Activated CD8-positive, alpha-beta T cell treated with anti-CD3 and anti-CD28 coated beads for 36 hours (primary cell): ENCODE measurements at regions not wholly inside any gene's neighbourhood (a gene's known extent, or its start where the extent isn't known, plus 50 kb on each side); places are given as distances from the start of the nearest gene placed in this dataset. TPM values are rescaled to one million over a fixed set of nuclear protein-coding genes. Genes with fewer than 3 reads are reported as not detected.

Source experiments
- ATAC-seq: fragments of 200-7000 bp; cut with Tn5 transposase; one replicate; pipeline ENCODE4 v1.10.0; 2021; ENCODE audit warnings: mild to moderate bottlenecking, moderate library complexity
- CTCF ChIA-PET: fragments of 350-600 bp; sonication (Branson Sonifier 250); formaldehyde crosslinking; loops from one replicate; lab custom pipeline; 2021; ENCODE audit warnings: antibody characterized with exemption; lab: Charles Lee
- POLR2A ChIA-PET: fragments of 350-600 bp; sonication (Branson Sonifier 250); formaldehyde crosslinking; loops from one replicate; lab custom pipeline; 2021; ENCODE audit warnings: antibody characterized with exemption; lab: Charles Lee
- DNase-seq: peaks from one replicate; pipeline ENCODE4 v3.0.0-alpha.2; 2020
- H3K27ac Mint-ChIP-seq: one replicate; pipeline ENCODE4 v1.8.0; 2021; ENCODE audit warnings: mild to moderate bottlenecking, mixed read lengths
- H3K27me3 Mint-ChIP-seq: one replicate; pipeline ENCODE4 v1.8.0; 2021; ENCODE audit warnings: mixed read lengths
- H3K36me3 Mint-ChIP-seq: one replicate; pipeline ENCODE4 v1.8.0; 2021; ENCODE audit warnings: low read depth, mixed read lengths
- H3K4me1 Mint-ChIP-seq: one replicate; pipeline ENCODE4 v1.8.0; 2021; ENCODE audit warnings: low read depth, mixed read lengths
- H3K4me3 Mint-ChIP-seq: one replicate; pipeline ENCODE4 v1.8.0; 2021; ENCODE audit warnings: mild to moderate bottlenecking, moderate library complexity, mixed read lengths
- H3K9me3 Mint-ChIP-seq: one replicate; pipeline ENCODE4 v1.8.0; 2021; ENCODE audit warnings: mixed read lengths
- CTCF ChIP-seq: fragments of 200-600 bp; IDR thresholded peaks from one replicate; pipeline ENCODE4 v1.8.0; 2022; ENCODE audit warnings: antibody characterized with exemption, mild to moderate bottlenecking
- intact Hi-C: fragments of 100-400 bp; cut with micrococcal nuclease; formaldehyde crosslinking; loops from one replicate; pipeline ENCODE4 v1.10.0; 2022
- microRNA-seq: library from miRNA; unstranded; fragments of <30 nt; microRNA quantifications from one replicate; pipeline ENCODE4 v1.2.0, GENCODE V29; 2022; ENCODE audit warnings: borderline microRNAs expressed, borderline replicate concordance

GRCh38 chr13:44322928-44323327 is 50.7 kb upstream of the SERP2 start:
- intact Hi-C loops, result no loop called here
- Mint-ChIP-seq H3K27me3 (peaks cover 1% of the 10 kb centered on the region), H3K36me3 (no peaks in the 10 kb centered on the region), H3K4me3 (no peak overlapping the region), H3K27ac (no peak overlapping the region), H3K9me3 (no peaks in the 10 kb centered on the region), H3K4me1 (no peaks in the 10 kb centered on the region)
- no peak for ATAC-seq
- DNase-seq, result no peak
- ChIA-PET POLR2A (no interaction called here), CTCF (no interaction called here)
- no peak for TF ChIP-seq CTCF

GRCh38 chr13:44323754-44324153 is 49.9 kb upstream of the SERP2 start:
- TF ChIP-seq CTCF, result no peak
- POLR2A ChIA-PET, result interaction anchor here (0.9 kb wide), 1 partner anchor 20 kb away, joined by 3 read pairs; no protein-coding TSS in a partner anchor
- H3K4me3 Mint-ChIP-seq, result no peak overlapping the region
- no peak overlapping the region for H3K27ac Mint-ChIP-seq
- ATAC-seq (no peak), DNase-seq (no peak)
- no peaks in the 10 kb centered on the region for H3K9me3 Mint-ChIP-seq
- peaks cover 1% of the 10 kb centered on the region for H3K27me3 Mint-ChIP-seq
- no peaks in the 10 kb centered on the region for H3K4me1 Mint-ChIP-seq
- no peaks in the 10 kb centered on the region for H3K36me3 Mint-ChIP-seq
- intact Hi-C loops, result no loop called here
- CTCF ChIA-PET, result no interaction called here

Small RNA genes lying in the stretch of these regions (microRNA-seq; reads per million reads assigned to microRNA genes)
- not detected for gene MIR8079
